GM18858 (cell line): ENCODE measurements at regions not wholly inside any gene's neighbourhood (a gene's known extent, or its start where the extent isn't known, plus 50 kb on each side); places are given as distances from the start of the nearest gene placed in this dataset.
A peak's percentile ranks its signal among the peaks of the same experiment; 100 is the strongest.
"Not testable (repeated sequence)": the region's sequence is repeated elsewhere in the genome, so short reads cannot be mapped to it uniquely, and the experiment has no call there.

Experiments
- ATAC-seq: cut with Tn5 transposase; IDR thresholded peaks from one replicate; pipeline ENCODE4 v1.9.1; 2021; ENCODE audit not compliant: unreplicated experiment

DNA sequence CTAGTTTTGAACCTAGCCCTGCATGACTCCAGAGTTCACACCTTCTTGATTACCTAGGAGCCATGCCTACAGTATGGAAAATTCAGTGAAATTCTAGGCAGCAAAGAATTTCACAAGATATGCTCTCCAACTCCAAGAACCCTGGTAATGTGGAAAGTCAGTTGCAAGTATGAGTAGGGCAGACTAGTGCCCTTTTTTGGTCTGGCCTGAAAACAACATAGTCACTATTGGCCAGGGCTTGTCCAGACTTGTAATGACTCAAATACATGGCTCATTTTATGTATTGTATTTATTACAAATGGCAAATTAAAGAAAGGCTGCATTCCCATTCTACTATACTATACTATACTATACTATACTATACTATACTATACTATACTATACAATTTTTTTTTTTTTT is 160.4 kb downstream of the ESM1 start:
- no peak for ATAC-seq

DNA sequence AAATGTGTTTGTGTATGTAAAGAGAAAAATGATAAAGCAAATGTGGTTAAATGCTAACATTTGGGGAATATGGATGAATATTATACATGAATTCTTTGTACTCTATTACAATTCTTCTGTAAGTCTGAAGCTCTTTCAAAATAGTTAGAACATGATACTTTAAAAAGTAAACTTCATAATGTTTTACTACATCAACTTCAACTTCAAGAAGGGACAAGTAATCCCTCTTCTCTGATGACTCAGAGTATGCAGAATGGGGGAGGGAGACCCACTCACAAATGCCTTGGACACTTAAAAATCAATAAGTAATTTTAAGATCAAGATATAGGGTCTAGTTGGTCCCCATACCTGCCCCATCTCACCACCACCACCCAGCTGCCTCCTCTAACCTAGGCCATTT is 162.4 kb downstream of the ESM1 start:
- no peak for ATAC-seq

DNA sequence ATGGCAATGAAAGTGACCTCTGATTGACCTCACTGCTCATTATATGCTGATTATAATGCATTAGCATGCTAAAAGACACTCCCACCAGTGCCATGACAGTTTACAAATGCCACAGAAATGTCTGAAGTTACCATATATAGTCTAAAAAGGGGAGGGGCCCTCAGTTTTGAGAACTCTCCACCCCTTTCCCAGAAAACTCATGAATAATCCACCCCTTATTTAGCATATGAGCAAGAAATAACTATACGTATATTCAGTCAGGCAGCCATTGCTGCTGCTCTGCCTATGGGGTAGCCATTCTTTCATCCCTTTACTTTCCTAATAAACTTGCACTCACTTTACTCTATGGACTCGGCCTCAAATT is 163.1 kb downstream of the ESM1 start:
- ATAC-seq = no peak

DNA sequence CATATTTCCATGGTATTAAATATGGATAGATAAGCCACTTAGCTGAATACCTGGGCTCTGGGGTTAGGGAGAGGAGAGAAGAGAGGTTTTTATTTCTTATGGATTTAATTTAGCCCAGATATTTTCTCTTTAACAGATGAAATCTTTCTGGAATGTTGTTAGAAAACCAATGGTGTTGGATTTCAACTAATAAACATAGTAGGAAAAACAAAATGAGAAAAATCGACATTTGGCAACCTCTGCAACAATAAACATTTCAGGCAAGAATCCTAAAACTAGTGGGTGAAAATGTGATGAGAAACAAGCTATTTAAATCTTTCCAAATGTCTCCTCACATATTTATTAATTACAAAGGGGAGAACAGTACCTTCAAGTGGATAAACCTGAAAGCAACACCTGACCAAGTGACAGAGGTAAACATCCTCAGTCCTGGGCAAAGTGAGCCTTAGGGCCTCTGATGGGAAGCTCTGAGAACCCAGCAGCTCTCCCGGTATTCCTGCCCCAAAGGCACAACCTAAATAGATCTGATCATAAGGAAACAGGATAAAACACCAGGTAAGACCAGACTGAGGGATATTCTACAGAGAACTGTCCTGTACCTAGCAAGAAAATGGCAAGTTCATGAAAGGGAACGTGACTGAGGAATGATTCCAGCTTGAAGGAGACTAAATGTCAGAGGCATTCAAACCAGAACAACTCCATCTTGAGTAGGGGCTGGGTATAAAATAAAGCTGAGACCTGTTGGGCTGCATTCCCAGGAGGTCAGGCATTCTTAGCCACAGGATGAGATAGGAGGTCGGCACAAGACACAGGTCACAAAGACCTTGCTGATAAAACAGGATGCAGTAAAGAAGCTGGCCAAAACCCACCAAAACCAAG is 163.7 kb downstream of the ESM1 start:
- ATAC-seq = no peak

DNA sequence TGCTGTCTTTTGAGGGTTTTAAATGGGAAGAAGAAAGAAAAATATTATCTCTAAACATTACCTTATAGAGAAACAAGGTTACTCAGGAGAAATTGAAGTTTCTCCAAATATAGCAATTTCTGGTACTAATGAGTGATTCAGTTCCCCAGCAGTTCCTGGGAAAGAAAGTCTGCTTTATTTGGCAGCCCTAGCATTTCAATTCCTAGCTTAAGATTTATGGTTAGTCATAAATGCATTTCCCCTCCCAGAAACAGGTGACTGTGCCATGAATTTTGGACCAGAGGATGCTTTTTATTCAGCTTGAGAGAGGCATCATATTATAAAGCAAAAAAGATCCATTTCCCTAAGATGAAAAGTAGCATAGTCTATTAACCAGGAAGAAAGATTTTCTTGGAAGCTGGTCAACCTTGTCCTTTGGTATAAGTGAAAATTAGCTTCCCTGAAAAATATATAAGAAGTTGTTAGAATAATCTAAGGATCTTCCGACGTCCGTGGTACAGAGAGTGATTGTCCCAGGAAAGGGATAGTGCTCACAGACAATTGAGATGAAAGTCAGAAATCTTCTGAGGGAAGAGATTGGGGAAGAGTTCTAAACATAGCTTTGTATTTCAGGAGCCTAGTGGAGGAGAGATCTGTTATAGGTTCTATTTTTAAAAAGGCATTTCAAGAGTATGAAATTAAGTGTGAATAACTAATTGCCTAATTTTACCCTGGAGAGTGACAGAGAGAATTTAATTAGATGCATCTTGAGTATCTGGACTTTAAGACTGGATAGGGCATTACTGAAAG is 164.9 kb downstream of the ESM1 start:
- no peak for ATAC-seq

DNA sequence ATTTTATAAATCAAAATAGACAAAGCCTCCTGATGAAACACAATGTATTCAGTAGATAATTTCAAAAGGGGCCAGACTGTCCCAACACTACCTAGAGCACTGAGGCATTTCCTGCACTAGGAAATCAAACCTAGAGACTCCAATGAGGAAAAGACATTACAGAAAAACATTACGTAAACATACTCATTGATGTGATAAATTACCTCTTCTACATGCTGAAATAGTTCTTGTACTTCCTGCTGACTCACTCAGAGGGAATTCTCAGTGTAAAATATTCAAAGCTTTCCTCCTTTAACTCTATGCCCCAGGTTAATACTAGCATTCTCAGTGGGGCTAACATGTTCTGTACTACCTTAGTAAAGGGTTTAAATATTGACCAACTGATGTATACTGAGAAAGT is 178.0 kb downstream of the ESM1 start:
- no peak for ATAC-seq

DNA sequence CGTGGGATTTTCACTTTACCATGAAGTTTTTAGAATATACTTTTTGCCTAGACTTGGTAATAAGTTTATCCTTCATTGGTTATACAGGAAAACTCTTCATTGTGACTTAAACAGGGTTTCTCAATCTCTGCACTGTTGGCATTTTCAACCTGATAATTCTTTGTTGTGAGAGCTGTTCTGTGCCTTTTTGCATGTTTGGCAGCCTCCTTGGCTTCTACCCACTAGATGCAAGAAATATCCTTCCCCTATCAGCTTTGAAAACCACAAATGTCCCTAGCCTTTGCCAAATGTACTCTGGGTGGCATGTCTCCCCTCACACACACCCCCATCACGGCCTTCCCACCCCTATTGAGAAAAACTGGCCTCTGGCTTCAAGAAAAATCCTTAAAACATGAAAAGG is 180.9 kb downstream of the ESM1 start:
- ATAC-seq = no peak

DNA sequence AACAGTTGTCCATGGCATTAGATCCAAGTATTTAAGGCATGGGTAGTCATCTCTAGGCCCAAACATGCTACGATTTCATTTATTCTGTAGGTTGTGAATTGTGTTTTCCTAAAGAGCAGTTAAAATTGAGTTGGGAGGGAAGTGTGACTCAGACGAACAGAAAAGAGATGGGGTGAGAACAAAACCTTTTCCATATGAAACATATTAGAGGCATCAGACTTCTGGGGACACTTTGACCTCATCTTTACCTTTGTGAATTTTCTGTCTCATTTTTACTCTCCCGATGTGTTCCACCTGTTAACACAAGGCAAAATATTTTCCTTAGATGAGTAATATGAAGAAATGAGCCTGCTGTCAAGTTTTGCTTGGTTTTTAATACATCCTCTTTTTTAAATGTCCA is 181.3 kb downstream of the ESM1 start:
- ATAC-seq = no peak

DNA sequence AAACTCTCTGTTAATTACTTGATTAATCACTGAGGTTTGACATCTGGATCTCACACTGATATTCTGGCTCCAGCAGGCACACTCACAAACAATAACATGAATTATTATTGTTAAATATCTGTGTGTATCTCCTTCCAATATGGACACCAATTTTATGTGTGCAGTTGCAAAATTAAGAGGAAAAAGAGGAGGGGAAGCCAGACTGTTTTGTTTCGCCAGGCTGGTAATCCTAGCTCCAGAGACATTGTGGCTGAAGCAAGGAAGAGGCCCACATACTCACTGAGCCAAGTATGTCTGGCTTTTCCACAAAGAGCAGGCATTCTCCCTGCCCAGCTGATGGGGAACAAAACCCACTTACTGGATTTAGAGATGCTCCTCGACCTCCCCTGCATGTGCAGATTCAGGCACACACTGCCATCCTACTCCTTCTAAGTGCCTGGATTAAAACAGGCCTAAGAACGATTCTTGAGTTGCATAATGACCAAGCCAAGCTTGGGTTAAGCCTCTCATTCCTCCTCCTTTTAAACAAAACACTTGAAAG is 181.9 kb downstream of the ESM1 start:
- no peak for ATAC-seq

DNA sequence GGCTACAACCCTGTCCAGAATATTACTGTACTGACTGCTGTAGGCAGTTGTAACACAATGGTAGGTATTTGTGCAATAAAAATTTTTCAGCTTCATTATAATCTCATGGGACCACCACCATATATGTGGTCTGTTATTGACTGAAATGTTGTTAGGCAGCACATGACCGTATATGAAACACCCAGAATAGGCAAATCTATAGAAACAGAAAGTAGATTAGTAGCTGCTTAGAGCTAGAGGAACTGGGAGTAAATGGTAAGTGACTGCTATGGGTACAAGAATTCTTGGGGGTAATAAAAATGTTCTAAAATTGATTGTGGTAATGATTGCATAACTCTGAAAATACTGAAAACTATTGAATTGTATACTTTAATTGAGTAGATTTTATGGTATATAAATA is 185.7 kb downstream of the ESM1 start:
- ATAC-seq = peak; percentile 77

DNA sequence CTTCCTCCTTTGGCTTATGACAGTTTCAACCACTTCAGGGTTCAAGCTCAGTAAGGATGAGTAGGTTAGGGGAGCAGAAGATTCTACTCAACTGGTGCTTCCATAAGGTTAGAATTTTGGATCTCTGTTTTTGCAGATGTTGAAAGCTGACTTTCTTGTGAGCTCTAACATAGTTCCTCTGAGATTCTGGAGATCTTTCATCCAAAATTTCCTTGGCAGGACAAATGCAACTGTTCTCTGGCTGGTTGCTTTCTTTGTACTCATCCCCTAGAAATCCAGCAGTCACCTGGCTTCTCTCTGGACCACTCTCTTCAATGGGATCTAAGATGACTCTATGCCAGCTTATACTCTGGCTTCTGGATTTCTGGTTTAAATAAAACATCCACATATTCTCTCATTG is 189.6 kb downstream of the ESM1 start:
- no peak for ATAC-seq

DNA sequence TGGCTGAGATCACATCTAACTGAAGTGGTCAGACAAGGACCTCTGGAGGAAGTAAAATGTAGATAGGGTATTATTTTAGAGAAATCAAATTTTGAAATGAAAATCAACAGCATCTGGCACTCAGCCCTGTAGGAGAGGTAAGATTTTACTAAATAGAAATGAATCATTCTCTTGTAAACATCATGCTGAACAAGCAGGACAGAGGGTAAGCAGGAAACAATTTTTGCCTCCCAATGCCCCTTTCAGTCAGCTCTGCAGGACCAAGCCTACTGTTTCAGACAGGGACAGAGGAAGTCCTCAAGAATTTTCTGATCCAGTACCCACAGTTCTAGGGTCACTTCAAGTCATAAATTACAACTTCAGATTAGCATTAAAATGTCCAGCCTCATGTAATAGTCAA is 190.1 kb downstream of the ESM1 start:
- no peak for ATAC-seq

DNA sequence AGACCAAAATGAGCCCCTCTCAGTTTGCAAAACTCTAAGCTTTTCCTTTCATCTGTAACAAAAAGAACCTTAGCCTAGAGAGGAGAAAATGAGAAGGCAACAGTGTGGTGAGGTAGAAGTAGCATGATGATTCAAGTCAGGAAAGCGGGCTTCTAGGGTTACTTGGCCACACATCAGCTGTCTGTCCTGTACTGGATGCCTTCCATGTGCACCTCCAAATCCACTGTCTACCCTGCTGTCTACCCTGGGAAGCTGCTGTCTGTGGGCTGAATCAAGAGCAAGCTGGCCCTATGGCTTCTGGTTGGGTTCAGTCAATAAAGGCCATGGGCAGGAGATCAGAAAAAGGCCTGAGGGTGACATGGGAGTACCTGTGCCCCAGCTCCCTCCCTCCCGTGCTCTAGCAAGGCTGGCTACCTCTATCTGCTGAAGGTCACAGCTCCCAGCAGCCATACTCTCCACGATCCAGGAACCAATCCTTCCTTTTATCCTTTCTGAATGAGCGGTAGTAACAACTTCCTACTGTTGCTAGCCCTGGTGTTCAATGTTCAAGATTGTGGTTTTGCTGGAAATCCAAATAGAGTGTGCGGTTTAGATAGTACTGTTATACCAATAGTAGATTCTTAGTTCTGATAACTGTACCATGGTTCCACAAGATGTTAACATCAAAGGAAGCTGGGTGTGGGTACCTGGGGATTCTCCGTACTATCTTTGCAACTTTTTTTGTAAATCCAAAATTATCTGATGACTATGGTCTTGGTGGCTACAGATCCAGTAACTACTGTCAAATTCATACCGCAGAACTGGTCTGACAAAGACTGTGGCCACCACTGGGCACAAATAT is 191.0 kb downstream of the ESM1 start:
- no peak for ATAC-seq

DNA sequence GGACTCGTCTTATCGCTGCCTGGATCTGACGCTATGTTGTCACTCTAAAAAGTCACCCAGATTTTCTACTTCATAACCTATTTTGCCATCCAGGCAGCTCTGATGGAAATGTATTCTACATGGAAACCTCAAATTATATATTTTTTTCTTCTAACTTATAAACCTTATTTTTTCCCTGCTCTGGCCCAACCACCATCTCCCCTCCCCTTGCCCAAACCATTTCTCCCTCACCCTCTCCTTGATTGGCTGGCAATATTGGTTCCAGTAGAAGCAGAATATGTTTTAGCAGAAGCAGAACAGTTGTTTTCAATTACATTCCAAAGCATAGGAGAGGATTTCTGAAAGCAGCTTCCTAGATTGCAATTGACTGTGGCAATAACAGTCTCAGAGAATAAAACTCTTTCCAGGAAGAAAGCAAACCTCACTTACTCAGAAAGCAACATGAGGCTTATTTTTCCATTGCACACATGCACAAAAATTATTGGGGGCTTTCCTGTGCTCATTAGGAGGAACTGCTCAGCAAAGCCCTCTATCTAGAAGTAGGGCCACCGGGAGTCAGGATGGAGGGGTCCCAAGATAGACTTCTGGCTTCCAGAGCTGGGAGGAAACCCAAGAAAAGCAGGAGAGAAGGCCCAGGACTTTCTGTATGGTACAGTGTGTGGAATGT is 191.8 kb downstream of the ESM1 start:
- no peak for ATAC-seq

DNA sequence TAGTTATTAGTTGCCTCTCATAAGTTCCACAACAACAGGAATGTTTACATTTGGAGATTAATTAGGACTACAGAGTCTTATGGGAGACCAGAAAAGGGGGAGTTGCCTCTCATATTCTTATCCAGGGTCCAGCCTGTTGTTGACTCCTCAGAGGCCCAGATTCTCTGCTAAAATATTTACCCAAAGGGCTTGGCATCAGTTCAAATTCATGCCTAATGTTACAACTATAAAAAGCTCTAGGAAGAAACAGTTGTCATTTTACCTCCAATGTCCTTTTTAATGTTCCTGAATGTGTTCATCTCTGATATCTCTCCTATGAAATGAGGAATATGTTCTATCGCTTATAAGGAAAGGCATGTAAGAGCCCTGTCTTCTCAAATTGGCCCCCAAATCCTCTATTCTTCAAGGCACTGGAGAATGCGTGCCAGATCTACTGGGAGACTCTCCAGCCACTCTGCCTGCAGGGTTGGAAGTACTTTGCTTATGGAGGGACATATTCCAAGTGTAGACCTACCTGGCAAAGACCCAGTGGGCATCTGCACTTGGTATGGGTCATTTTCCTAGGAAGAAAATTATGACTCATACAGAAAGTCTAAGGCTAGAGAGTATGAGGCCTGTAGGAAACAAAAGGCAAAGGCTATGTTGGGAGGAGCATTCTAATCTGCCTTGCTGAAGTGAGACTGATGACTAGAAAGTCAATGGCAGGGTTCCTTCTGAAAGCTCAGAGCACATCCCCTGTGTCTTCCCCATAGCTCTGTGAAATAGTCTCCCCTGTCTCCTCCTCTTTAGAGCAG is 192.6 kb downstream of the ESM1 start:
- no peak for ATAC-seq

DNA sequence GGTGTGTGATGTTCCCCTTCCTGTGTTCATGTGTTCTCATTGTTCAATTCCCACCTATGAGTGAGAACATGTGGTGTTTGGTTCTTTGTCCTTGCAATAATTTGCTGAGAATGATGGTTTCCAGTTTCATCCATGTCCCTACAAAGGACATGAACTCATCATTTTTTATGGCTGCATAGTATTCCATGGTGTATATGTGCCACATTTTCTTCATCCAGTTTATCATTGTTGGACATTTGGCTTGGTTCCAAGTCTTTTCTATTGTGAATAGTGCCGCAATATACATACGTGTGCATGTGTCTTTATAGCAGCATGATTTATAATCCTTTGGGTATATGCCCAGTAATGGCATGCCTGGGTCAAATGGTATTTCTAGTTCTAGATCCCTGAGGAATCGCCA is 197.5 kb downstream of the ESM1 start:
- ATAC-seq = not testable (repeated sequence)

DNA sequence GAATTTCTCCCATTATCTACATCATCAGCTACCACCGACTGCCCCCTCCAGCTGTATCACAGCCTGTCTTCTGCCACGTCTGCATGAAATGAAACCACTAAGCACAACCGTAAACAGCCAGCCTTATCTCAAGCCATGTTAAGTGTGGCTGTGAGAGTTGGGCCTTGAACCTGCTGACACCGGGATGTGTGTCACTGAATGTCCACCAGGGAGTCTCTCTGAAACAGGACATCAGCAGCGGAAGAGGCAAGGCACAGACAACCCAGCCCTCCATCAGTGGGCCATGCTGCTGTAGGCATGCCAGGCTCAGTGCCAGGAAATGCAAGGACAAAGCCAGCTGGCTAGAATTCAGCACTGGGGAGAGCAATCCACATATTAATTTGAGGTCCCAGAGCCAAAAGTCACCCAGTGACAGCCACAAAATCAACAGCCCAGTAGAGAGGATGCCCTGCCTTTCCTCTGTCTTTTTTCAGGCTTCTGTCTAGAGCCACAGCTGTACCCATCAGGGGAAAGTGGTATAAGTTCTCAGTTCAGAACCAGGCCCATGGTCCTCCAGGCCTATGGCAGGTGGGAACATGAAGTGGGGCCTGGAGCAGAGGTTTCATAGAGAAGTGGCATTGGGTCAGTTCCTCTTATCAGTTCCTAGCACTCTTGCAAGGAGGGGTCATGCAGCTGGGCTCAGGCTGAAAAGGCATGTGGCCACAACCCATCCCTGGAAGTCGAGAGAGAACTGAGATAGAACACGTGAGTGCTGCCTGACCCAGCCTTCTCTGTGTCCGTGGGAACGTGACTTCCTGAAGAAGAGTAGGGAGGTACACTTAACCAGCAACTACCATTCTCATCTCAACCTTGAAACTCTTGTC is 199.4 kb downstream of the ESM1 start:
- peak; percentile 94 for ATAC-seq

DNA sequence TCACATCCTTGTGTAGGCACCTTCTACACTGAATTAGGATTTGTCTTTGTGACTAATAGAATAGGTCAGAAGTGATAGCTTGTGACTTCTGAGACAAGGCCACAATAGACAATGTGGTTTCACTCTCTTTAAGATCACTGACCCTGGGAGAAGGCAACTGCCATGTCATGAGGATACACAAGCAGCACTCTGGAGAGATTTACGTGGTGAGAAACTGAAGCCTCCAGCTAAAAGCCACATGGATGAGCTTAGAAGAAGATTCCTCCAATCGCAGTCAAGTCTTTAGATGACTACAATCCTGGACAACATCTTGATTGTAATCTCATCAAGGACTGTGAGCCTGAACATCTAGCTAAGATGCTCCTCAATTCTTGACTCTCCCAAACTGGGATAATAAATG is 206.6 kb downstream of the ESM1 start:
- no peak for ATAC-seq

DNA sequence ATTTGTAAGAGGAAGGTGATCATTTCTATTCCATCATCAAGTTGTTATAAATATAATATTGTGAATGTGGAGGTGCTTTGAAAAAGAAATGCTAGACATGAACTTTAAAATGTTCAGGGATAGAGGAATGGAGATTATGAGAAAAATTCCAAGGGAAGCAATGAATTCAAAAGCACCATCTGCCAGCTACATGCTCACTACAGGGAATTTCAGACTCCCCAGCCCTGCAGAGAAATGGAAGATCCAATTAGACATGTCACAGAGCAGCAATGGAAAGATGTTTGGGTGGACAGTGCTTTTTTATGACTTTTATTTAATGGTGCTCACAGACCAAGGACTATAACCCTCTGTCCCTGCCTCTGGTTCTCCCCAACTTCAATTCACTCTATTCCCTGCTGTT is 209.7 kb downstream of the ESM1 start:
- ATAC-seq = no peak
